VCaP (cell line): ENCODE measurements at regions not wholly inside any gene's neighbourhood (a gene's known extent, or its start where the extent isn't known, plus 50 kb on each side); places are given as distances from the start of the nearest gene placed in this dataset.
A peak's percentile ranks its signal among the peaks of the same experiment; 100 is the strongest.
"Not testable (repeated sequence)": the region's sequence is repeated elsewhere in the genome, so short reads cannot be mapped to it uniquely, and the experiment has no call there.

Experiments used
- H3K27ac ChIP-seq: fragments of 450-650 bp; 2 replicates; pipeline ENCODE4 v1.5.1; 2017
- CTCF ChIP-seq: fragments of 450-650 bp; conservative IDR thresholded peaks from 2 replicates; pipeline ENCODE4 v1.5.1; 2017; ENCODE audit warnings: mild to moderate bottlenecking, moderate library complexity

- TF ChIP-seq CTCF, result peak; percentile 89
- H3K27ac ChIP-seq, result peak overlapping the region; percentile 15; the same call in 1 of the 2 replicates
Measured at GRCh38 chr14:37874429-37875109, 279.1 kb downstream of the TTC6 start.

GRCh38 chr14:37888234-37888633 is 292.8 kb downstream of the TTC6 start:
- H3K27ac ChIP-seq, result no peak overlapping the region
- TF ChIP-seq CTCF, result no peak

- H3K27ac ChIP-seq, result no peak overlapping the region
- TF ChIP-seq CTCF, result no peak
Measured at GRCh38 chr14:37889087-37889486, 293.7 kb downstream of the TTC6 start.

- TF ChIP-seq CTCF, result peak; percentile 55
Measured at GRCh38 chr14:37890095-37890494, 294.7 kb downstream of the TTC6 start.

GRCh38 chr14:37891500-37891899 is 296.1 kb downstream of the TTC6 start:
- not testable (repeated sequence) for H3K27ac ChIP-seq

More at GRCh38 chr14:37890095-37890494, 294.7 kb downstream of the TTC6 start:
- no peak overlapping the region for H3K27ac ChIP-seq

GRCh38 chr14:37894463-37894862 is 299.0 kb downstream of the TTC6 start:
- no peak overlapping the region for H3K27ac ChIP-seq
- no peak for TF ChIP-seq CTCF

- no peak for TF ChIP-seq CTCF
Measured at GRCh38 chr14:37899365-37899764, 303.9 kb downstream of the TTC6 start.

GRCh38 chr14:37900561-37900960 is 305.1 kb downstream of the TTC6 start:
- TF ChIP-seq CTCF, result no peak
- H3K27ac ChIP-seq, result no peak overlapping the region

More at GRCh38 chr14:37899365-37899764, 303.9 kb downstream of the TTC6 start:
- H3K27ac ChIP-seq, result no peak overlapping the region
